GM19438 (cell line): ENCODE measurements at regions not wholly inside any gene's neighbourhood (a gene's known extent, or its start where the extent isn't known, plus 50 kb on each side); places are given as distances from the start of the nearest gene placed in this dataset.
"Not testable (repeated sequence)": the region's sequence is repeated elsewhere in the genome, so short reads cannot be mapped to it uniquely, and the experiment has no call there.

Experiments used
- ATAC-seq: cut with Tn5 transposase; IDR thresholded peaks from one replicate; pipeline ENCODE4 v1.9.1; 2021; ENCODE audit warnings: low read depth; ENCODE audit not compliant: unreplicated experiment

DNA sequence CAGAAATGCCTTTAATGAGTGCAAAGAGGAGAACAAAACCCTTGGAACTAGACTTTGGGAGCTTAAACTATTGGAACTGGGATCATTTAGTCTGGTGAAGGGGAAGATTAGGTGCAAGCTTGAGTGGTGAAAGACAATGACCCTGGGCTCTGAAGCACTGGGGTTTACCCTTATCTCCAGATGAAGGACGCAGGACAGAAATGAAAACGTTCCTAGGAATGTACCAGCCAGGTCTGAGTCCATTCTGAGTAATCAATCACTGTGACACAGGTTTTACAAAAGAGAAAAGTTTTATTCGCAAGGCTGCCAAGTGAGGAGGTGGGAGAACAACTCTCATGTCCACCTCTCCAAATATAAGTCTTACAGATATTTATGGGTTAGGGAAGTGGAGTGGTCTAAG, 249.1 kb downstream of the LRIG3 start:
- ATAC-seq = no peak

DNA sequence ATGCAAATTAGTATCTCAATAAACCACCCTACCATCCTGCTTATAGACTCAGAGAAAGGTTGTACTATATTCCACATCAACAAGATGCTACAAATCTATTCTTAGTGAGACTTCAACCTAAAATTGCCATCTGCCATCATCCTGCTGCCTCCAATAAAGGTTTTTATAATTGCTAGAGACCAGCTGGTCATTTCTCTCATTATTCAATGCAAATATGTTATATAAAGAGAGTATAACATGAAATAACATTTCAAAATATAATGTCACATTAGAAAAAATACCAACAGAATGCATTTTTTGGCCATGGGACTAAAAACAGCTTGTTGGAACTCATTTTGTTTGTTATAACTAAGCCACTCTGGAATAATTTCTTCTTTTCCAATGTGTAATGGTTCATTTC, 247.3 kb downstream of the LRIG3 start:
- no peak for ATAC-seq

DNA sequence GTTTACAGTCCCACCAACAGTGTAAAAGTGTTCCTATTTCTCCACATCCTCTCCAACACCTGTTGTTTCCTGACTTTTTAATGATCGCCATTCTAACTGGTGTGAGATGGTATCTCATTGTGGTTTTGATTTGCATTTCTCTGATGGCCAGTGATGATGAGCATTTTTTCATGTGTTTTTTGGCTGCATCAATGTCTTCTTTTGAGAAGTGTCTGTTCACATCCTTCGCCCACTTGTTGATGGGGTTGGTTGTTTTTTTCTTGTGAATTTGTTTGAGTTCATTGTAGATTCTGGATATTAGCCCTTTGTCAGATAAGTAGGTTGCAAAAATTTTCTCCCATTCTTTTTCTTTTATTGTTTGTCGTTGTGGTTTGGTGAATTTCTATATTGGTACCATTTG, 242.5 kb downstream of the LRIG3 start:
- ATAC-seq = not testable (repeated sequence)

DNA sequence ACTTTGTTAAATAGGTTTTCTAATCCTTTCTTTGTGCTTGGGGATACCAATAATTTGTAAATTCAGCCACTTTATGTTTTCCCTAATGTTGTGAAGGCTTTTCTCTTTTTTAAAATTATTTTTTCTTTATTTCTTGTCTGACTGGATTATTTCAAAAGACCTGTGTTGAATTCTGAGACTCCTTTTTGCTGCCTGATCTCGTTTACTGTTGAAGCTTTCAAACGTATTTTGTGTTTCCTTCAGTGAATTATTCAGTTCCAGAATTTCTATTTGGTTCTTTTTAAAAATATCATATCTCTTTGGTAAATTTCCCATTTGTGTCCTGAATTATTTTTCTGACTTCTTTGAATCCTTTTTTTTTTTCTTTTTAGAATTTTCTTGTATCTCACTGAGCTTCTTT, 241.6 kb downstream of the LRIG3 start:
- ATAC-seq = no peak

DNA sequence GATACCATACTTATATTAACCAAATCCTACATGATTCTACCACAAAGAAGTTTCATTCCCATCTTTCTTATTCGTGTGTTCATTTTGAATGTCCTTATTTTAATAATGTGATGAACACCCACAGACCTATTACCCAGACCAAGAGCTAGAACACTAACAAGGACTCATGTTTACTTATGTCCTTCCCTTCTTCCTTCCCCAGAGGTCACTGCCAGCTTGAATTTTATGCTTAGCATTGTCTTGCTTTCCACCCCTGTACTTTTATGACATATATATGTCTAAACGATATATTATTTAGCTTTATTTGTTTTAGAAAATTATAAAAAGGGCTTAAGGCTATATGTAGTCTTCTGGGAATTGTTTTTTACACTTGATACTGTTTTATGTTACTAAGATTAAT, 238.6 kb downstream of the LRIG3 start:
- no peak for ATAC-seq

DNA sequence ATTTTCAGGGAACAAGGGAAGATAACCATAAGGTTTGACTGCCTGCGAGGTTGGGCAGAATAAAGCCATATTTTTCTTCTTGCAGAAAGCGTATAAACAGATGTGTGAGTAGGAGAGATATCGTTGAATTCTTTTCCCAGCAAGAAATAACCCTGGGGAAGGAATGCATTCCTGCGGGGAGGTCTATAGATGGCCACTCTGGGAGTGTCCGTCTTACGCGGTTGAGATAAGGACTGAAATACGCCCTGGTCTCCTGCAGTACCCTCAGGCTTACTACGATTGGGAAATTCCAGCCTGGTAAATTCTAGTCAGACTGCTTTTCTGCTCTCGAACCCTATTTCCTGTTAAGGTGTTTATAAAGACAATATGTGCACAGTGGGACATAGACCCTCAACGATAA, 225.0 kb downstream of the LRIG3 start:
- no peak for ATAC-seq

DNA sequence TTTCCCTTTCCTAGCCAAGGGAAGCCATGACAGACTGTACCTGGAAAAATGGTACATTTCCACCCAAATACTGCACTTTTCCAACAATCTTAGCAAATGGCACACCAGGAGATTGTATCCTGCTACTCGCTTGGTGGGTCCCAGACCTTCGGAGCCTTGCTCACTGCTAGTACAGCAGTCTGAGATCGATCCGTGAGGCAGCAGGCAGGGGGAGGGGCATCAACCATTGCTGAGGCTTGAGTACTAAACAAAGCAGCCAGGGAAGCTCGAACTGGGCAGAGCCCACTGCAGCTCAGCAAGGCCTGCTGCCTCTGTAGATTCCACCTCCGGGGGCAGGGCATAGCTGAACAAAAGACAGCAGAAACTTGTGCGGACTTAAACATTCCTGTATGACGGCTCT, 218.8 kb downstream of the LRIG3 start:
- ATAC-seq = no peak

DNA sequence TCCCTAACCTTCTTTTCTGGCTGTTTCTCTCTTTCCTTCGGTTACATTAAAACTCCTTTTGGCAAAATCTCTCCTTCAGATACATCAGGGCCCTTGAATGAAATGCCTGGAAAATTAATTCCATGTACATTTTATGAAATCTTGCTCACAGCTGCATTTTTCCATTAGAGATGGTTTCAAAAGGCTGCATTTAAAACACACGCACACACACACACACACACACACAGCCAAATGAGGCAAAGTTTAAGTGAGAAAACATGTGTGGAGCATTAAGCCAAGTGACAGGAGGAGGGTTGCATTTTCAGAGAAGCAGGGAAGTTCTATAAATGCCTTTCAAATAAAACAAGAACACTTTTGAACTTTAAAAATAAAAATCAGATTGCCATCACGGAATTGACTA, 216.4 kb downstream of the LRIG3 start:
- no peak for ATAC-seq

DNA sequence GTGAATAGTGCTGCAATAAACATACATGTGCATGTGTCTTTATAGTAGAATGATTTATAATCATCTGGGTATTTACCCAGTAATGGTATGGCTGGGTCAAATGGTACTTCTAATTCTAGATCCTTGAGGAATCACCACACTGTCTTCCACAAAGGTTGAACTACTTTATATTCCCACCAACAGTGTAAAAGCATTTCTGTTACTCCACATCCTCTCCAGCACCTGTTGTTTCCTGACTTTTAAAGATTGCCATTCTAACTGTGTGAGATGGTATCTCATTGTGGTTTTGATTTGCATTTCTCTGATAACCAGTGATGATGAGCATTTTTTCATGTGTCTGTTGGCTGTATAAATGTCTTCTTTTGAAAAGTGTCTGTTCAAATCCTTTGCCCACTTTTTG, 215.5 kb downstream of the LRIG3 start:
- ATAC-seq = not testable (repeated sequence)

DNA sequence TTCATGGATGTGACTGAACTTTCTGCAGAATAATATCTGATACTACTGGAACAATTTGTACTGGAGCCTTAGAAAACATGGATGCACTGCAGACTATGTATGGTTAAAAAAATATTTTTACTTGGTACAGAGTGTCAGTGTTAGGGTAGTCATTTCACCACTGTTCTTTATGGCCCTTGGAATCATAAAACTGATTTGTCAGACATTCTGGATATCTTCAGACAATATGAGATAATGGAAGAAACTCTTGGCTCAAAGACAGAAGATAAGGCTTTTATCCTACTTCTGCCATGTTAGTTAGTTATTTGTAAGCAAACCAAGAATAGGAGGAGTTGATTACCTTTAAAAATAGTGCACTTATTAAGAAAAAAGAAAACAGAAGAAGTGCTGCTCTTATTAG, 209.4 kb downstream of the LRIG3 start:
- no peak for ATAC-seq

DNA sequence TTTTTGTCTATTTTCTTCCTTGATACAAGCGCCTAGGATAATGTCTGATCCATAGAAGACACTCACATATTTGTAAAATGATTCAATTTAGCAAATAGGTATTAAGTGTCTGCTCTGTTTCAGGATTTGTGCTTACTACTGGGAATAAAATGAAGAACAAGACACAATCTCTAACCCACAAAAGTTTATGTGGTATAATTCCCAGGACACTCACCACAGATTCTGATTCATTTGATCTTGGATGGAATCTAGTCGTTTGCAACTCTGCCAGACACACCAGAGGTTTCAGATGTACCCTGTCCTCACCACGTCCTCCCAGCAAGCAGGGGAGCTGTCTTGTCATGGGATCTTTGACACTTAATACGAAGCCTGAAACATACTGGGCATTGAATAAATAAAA, 208.3 kb downstream of the LRIG3 start:
- ATAC-seq = no peak

DNA sequence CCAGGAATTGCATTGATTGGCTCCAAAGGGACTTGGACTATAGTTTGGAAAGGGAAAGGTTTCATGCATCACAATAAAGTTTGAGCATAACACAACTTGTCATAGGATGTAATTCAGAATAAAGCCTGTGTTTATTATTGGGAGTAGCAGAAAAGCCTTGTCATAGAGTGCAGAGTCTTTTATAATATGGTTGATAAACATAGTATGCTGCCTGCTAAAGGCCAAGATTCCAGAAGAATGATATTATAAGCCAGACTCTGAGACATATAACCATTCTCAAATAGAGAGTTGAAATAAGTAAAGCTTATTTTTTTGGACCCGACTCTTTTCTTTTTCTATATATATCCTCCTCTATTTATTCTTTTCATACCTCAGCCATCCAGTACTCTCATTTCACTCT, 207.3 kb downstream of the LRIG3 start:
- ATAC-seq = no peak

DNA sequence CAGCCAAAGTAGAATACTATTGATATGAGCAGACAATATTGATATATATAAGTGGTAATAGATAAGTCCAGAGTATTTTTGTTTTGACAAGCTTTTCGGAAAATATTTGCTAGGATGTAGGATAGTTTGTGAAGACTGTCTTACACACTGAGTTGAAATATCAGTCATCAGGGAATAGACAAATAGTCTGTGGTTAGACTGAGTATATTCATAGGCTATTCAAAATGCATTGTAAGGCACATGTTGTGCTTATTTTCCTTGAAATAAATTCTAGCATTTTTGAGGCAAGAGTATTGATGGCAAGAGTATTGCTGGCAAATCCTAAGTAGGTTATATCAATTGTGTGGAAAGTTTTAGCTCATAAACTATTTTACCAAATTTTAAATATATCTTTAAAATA, 201.1 kb downstream of the LRIG3 start:
- ATAC-seq = no peak

DNA sequence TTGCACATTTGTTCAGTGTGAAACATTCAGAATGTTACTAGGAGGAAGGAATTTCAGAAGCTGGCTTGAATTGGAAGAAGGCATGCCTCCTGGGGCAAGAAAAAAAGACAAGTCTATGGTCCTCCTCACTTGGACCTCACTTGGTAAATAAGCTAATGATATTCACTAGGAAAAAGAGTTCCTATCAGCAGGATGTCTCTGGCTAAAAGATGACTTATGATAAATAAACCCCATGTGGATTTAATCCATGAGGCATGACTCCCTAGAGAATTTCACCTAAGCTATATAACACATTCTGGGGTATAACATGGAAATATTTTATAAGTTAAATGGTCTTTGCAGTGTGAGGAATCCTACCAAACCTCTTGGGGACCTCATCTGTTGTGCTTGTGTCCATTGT, 199.9 kb downstream of the LRIG3 start:
- no peak for ATAC-seq

DNA sequence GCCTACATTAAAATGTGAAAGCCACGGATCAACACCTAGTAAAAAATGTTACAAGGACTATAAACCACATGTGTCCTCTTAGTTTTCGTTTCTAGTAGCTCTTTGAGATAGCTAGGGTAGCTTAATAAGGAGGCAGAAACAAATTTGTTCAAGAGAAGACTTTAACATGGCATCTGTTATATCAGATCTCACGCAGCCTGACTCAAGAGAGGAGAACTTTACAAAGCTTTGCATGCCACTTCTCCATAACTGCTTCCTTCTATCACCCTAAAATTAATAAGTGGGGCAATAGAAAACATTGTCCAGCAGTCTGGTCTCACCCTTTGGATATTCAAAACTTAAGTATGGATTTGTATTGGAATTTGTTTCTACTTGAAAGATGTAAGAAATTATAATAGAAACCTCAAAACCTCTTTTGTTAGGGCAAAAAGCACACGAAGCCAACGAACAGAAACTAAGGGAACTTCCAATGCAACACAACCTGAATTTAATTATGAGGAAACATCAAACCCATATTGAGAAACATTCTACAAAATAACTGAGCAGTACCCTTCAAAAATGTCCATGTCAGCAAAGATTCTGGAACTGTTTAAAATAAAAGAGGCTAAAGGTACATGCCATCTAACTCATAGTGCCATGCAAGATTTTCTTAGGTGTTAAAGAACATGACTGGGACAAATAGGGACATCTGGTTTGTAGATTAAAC, 194.8 kb downstream of the LRIG3 start:
- ATAC-seq = no peak

DNA sequence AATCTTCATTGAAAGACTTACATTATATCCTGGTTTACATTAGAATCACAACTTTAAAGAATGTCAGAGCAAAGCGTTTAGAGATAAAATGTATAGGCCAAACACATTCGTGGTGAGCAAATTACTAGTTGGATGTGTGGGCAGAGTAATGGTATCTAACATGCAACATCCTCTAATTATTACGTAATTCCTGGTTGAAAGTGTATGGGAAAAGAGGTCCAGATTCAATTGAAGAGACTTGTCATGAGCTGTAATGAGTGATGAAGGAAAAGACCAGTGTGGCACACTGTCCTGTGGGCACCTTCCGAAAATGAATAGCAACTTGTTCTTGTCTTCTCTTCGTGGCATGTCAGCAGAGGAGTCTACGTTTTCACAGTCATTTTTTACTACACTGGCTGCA, 192.8 kb downstream of the LRIG3 start:
- no peak for ATAC-seq

DNA sequence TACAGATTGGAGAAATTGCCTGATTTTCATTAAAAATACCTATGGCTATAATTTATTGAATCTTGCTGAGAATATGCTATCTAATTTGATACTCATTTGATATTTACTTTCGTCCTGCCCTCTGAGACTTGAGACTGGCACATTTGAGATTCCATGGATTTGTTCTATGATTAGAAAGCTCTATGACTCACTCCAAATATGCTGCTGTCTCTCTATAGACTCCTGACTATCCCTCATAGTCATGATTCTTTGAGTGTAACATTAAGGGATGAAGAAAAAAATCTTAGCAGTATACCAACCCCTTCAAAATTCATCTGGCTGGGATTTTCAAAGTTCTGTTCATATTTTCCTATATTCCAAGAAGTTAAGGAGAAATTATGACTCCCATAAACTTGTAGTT, 191.9 kb downstream of the LRIG3 start:
- no peak for ATAC-seq

DNA sequence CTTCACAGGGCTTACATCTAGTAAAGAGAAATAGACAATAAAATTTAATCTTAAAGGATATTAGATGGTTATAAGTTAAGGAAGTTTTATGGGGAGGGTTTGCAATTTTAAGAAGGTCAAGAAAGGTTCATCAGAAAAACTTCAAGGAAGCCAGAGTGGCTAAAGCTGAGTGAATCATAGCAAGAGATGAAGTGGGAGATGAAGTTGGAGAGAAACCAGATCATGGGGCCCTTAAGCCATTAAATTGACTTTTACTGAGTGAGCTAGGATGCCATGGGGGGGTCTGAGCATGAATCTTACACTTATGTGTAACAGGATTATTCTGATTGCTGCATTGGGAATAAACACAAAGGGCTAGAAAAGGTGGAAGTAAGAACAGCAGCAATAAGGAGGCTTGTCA, 189.2 kb downstream of the LRIG3 start:
- ATAC-seq = no peak

DNA sequence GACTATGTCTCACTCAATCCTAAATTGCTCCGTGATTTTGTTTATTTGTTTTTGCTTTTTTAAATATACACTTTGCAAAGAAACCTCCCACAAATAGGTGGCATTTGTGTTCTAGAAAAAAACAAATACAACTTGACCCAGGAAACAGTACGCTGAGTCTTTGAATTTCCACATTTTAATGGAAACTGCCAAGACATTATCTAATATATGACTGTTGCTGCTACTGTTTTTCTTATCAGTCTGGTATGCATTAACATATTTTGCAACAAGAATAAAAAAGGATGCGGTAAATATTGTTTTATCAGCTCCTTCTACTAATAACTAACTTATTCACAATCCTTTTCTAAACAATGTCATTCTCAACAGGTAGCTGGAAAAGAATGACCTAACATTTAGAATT, 187.4 kb downstream of the LRIG3 start:
- ATAC-seq = no peak

DNA sequence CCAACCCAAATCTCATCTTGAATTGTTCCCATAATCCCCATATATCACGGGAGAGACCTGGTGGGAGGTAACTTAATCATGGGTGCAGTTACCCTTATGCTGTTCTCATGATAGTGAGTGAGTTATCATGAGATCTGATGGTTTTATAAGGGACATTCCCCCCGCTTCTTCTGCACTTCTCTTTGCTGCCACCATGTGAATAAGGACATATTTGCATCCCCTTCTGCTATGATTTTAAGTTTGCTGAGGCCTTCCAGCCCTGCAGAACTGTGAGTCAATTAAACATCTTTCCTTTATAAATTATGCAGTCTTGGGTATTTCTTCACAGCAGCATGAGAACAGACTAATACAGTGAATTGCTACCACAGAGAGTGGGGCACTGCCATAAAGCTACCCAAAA, 179.1 kb downstream of the LRIG3 start:
- no peak for ATAC-seq

DNA sequence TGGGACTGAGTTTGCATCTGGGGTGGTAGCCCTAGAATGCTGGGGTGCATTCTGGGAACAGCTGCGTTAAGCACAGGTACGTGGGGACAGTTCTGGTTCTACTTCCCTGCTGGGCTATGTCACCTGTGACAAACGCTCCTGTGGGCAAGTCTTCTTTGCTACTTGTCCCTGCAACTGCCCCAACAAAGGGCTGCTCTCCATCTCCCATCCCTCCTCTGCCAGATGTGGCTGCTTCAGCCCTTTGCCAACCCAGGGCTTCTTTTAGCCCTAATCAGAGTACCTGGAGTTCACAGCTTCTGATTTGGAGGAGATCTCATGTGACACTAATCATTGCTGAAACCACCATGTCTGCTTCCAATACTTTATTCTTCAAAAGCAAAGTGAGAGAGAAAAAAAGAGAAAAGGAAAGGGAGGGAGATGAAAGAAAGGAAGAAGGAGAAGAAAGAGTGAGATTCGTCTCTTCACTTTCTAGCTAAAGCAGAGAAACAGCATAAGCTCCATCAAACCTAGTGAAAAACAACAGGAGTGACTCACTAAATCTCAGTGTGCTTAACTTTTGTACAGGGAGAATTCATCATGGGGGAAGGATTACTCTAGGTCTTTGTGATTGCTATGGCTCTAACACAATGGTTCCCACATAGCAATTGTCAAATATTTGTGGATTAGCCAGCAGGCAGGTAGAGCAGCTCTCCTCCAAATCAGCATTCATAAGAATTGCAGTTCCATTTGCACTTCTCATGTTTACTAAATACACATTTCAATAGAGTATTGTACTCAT, 174.8 kb downstream of the LRIG3 start:
- ATAC-seq = no peak

DNA sequence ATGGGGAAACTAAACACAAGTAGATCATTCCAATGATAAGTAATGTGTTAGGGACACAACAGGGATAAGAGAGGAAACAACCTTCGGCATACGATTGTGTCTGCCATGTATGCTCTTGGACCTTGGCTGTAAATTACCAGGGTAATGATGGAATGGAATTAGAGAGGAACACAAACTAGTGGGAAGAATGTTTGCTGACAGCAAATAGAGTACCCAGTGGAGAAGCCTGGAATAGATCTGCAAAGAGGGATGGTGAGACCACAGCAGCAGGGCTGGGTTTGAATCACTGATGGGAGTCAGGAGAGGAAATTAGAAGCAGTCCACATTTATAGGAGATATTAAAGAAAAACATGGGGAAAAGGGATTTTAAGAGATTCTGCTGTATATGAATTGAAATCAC, 172.8 kb downstream of the LRIG3 start:
- ATAC-seq = no peak
